ENCODE measurements at regions not wholly inside any gene's neighbourhood (a gene's known extent, or its start where the extent isn't known, plus 50 kb on each side); places are given as distances from the start of the nearest gene placed in this dataset.

GRCh38 chr9:108724122-108724521 is 131.7 kb downstream of the ACTL7B start:
- no peak for DNase-seq (ENCODE audit: low spot score, unreplicated experiment)
- no peaks in the 10 kb centered on the region for H3K4me1 Mint-ChIP-seq (ENCODE audit: low read depth)
- H3K27me3 Mint-ChIP-seq = peaks cover 50% of the 10 kb centered on the region
- H3K9me3 Mint-ChIP-seq (ENCODE audit: low read depth) = no peaks in the 10 kb centered on the region
- H3K27ac Mint-ChIP-seq = no peak overlapping the region
- no peak for TF ChIP-seq CTCF (IDR thresholded peaks at IDR 0.05; ENCODE audit: unreplicated experiment)
- H3K4me3 Mint-ChIP-seq (ENCODE audit: low read depth) = no peak overlapping the region
- H3K36me3 Mint-ChIP-seq (ENCODE audit: insufficient read depth) = no peaks in the 10 kb centered on the region

- peaks cover 61% of the 10 kb centered on the region for H3K27me3 Mint-ChIP-seq
- peaks cover under 1% of the 10 kb centered on the region for H3K36me3 Mint-ChIP-seq (ENCODE audit: insufficient read depth)
- H3K4me3 Mint-ChIP-seq (ENCODE audit: low read depth) = no peak overlapping the region
- no peak for DNase-seq (ENCODE audit: low spot score, unreplicated experiment)
- H3K4me1 Mint-ChIP-seq (ENCODE audit: low read depth) = no peaks in the 10 kb centered on the region
- TF ChIP-seq CTCF (IDR thresholded peaks at IDR 0.05; ENCODE audit: unreplicated experiment) = no peak
- no peak overlapping the region for H3K27ac Mint-ChIP-seq
- peaks cover 7% of the 10 kb centered on the region for H3K9me3 Mint-ChIP-seq (ENCODE audit: low read depth)
Observed at GRCh38 chr9:108722396-108722795, 133.4 kb downstream of the ACTL7B start.

- Mint-ChIP-seq H3K27me3 (peaks cover 76% of the 10 kb centered on the region), H3K4me1 (ENCODE audit: low read depth) (peaks cover 5% of the 10 kb centered on the region), H3K27ac (no peak overlapping the region), H3K36me3 (ENCODE audit: insufficient read depth) (peaks cover 1% of the 10 kb centered on the region), H3K9me3 (ENCODE audit: low read depth) (peaks cover 14% of the 10 kb centered on the region), H3K4me3 (ENCODE audit: low read depth) (no peak overlapping the region)
- no peak for DNase-seq (ENCODE audit: low spot score, unreplicated experiment)
- no peak for TF ChIP-seq CTCF (IDR thresholded peaks at IDR 0.05; ENCODE audit: unreplicated experiment)
Observed at GRCh38 chr9:108720191-108720642, 135.6 kb downstream of the ACTL7B start.

GRCh38 chr9:108710424-108710823 is 145.4 kb downstream of the ACTL7B start:
- TF ChIP-seq CTCF (IDR thresholded peaks at IDR 0.05; ENCODE audit: unreplicated experiment) = no peak
- Mint-ChIP-seq H3K36me3 (ENCODE audit: insufficient read depth) (peaks cover 1% of the 10 kb centered on the region), H3K27me3 (peaks cover 88% of the 10 kb centered on the region), H3K4me1 (ENCODE audit: low read depth) (peaks cover 1% of the 10 kb centered on the region), H3K4me3 (ENCODE audit: low read depth) (no peak overlapping the region), H3K27ac (no peak overlapping the region), H3K9me3 (ENCODE audit: low read depth) (peaks cover 12% of the 10 kb centered on the region)
- no peak for DNase-seq (ENCODE audit: low spot score, unreplicated experiment)

- Mint-ChIP-seq H3K9me3 (ENCODE audit: low read depth) (peaks cover 12% of the 10 kb centered on the region), H3K27me3 (peaks cover 87% of the 10 kb centered on the region)
Observed at GRCh38 chr9:108709997-108710396, 145.8 kb downstream of the ACTL7B start.

More at GRCh38 chr9:108709997-108710396, 145.8 kb downstream of the ACTL7B start:
- Mint-ChIP-seq H3K36me3 (ENCODE audit: insufficient read depth) (peaks cover 1% of the 10 kb centered on the region), H3K4me3 (ENCODE audit: low read depth) (no peak overlapping the region), H3K4me1 (ENCODE audit: low read depth) (peaks cover 1% of the 10 kb centered on the region), H3K27ac (no peak overlapping the region)
- no peak for TF ChIP-seq CTCF (IDR thresholded peaks at IDR 0.05; ENCODE audit: unreplicated experiment)
- no peak for DNase-seq (ENCODE audit: low spot score, unreplicated experiment)
